ENCODE measurements at regions not wholly inside any gene's neighbourhood (a gene's known extent, or its start where the extent isn't known, plus 50 kb on each side); places are given as distances from the start of the nearest gene placed in this dataset.
"Not testable (repeated sequence)": the region's sequence is repeated elsewhere in the genome, so short reads cannot be mapped to it uniquely, and the experiment has no call there.

DNA sequence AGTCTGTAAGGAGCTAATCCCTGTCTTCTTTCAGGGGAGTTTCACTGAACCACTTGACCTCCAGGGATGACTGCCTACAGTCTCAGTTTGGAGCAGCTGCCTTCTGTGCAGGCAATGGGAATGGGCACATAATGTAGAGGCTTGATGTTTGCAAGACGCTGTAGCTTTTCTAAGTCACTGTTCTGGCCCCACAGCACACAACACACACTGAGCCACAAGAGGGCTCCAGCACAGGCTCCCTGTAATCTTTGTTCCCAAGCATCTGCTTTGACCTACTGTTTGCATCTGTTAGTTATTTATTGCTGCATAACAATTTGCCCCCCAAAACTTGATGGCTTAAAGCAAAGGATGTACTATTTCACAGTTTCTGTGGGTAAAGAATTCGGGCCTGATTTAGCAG is 419.0 kb upstream of the ASIC2 start:
- H3K4me3 Mint-ChIP-seq, result no peak overlapping the region
- no peak for ATAC-seq
- no peak for DNase-seq (ENCODE audit: low spot score)
- H3K36me3 Mint-ChIP-seq, result no peaks in the 10 kb centered on the region
- H3K9me3 Mint-ChIP-seq, result no peaks in the 10 kb centered on the region
- peaks cover 27 to 59% of the 10 kb centered on the region in 2 donors for H3K27me3 Mint-ChIP-seq
- H3K4me1 Mint-ChIP-seq (ENCODE audit: low read depth in 2 of 2), result no peaks in the 10 kb centered on the region
- H3K27ac Mint-ChIP-seq, result no peak overlapping the region

- no peak for DNase-seq (ENCODE audit: low spot score)
- no peaks in the 10 kb centered on the region for H3K9me3 Mint-ChIP-seq
- no peaks in the 10 kb centered on the region for H3K4me1 Mint-ChIP-seq (ENCODE audit: low read depth in 2 of 2)
- no peak for ATAC-seq
- no peak overlapping the region for H3K4me3 Mint-ChIP-seq
- no peaks in the 10 kb centered on the region for H3K36me3 Mint-ChIP-seq
- H3K27ac Mint-ChIP-seq, result no peak overlapping the region
- H3K27me3 Mint-ChIP-seq, result peaks cover 20 to 42% of the 10 kb centered on the region in 2 donors
Measured at GRCh38 chr17:33716957-33717356, 423.9 kb upstream of the ASIC2 start.

DNA sequence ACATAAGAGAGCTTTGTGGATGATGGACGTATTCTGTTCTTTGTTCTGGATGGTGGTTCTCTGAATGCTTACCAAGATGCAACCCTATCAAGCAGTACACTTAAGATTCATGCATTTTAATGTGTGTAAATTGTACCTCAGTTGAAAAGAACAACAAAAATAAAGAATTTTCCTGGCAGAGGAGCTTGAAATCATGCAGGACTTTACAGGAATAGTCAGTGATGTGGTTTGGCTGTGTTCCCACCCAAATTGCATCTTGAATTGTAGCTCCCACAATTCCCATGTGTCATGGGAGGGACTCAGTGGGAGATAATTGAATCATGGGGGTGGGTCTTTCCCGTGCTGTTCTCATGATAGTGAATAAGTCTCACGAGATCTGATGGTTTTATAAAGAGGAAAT is 430.6 kb upstream of the ASIC2 start:
- not testable (repeated sequence) for ATAC-seq; H3K4me1 Mint-ChIP-seq (ENCODE audit: low read depth in 2 of 2); H3K9me3 Mint-ChIP-seq; H3K4me3 Mint-ChIP-seq; DNase-seq (ENCODE audit: low spot score); H3K27ac Mint-ChIP-seq; H3K36me3 Mint-ChIP-seq
- peaks cover 23 to 33% of the 10 kb centered on the region in 2 donors for H3K27me3 Mint-ChIP-seq

- peaks cover 27 to 42% of the 10 kb centered on the region in 2 donors for H3K27me3 Mint-ChIP-seq
- no peaks in the 10 kb centered on the region for H3K9me3 Mint-ChIP-seq
- no peaks in the 10 kb centered on the region for H3K4me1 Mint-ChIP-seq (ENCODE audit: low read depth in 2 of 2)
- no peak overlapping the region for H3K27ac Mint-ChIP-seq
- ATAC-seq (no peak), DNase-seq (ENCODE audit: low spot score) (no peak)
- no peak overlapping the region for H3K4me3 Mint-ChIP-seq
- no peaks in the 10 kb centered on the region for H3K36me3 Mint-ChIP-seq
Measured at GRCh38 chr17:33725675-33726271, 432.7 kb upstream of the ASIC2 start.

GRCh38 chr17:33730131-33730530 is 437.0 kb upstream of the ASIC2 start:
- Mint-ChIP-seq H3K4me1 (ENCODE audit: low read depth in 2 of 2) (no peaks in the 10 kb centered on the region), H3K27ac (no peak overlapping the region), H3K27me3 (peaks cover 33 to 52% of the 10 kb centered on the region in 2 donors), H3K36me3 (no peaks in the 10 kb centered on the region), H3K9me3 (peaks cover 9% of the 10 kb centered on the region), H3K4me3 (no peak overlapping the region)
- no peak for ATAC-seq
- no peak for DNase-seq (ENCODE audit: low spot score)

- DNase-seq (ENCODE audit: low spot score) (no peak), ATAC-seq (no peak)
- Mint-ChIP-seq H3K9me3 (peaks cover 9% of the 10 kb centered on the region), H3K27ac (no peak overlapping the region), H3K36me3 (no peaks in the 10 kb centered on the region), H3K4me1 (ENCODE audit: low read depth in 2 of 2) (no peaks in the 10 kb centered on the region), H3K27me3 (peaks cover 33 to 48% of the 10 kb centered on the region in 2 donors), H3K4me3 (no peak overlapping the region)
Measured at GRCh38 chr17:33732116-33732515, 439.0 kb upstream of the ASIC2 start.

DNA sequence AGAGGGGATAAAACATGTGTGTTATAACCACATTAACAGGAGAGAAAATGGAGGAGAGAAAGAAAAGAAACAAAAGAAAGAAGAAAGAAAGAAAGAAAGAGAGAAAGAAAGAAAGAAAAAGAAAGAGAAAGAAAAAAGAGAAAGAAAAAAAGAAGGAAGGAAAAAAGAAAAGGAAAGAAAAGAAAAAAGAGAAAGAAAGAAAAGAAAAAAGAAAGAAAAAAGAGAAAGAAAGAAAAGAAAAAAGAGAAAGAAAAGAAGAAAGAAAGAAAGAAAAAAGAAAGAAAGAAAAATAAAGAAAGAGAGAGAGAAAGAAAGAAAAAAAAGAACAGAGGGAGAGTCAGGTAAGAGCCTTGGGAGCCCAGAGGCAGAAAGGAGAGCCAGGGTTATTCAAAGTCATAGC is 446.6 kb upstream of the ASIC2 start:
- no peaks in the 10 kb centered on the region for H3K4me1 Mint-ChIP-seq (ENCODE audit: low read depth in 2 of 2)
- DNase-seq (ENCODE audit: low spot score) (no peak), ATAC-seq (no peak)
- H3K27ac Mint-ChIP-seq, result no peak overlapping the region
- H3K36me3 Mint-ChIP-seq, result no peaks in the 10 kb centered on the region
- peaks cover 23 to 46% of the 10 kb centered on the region in 2 donors for H3K27me3 Mint-ChIP-seq
- no peak overlapping the region for H3K4me3 Mint-ChIP-seq
- H3K9me3 Mint-ChIP-seq, result no peaks in the 10 kb centered on the region

DNA sequence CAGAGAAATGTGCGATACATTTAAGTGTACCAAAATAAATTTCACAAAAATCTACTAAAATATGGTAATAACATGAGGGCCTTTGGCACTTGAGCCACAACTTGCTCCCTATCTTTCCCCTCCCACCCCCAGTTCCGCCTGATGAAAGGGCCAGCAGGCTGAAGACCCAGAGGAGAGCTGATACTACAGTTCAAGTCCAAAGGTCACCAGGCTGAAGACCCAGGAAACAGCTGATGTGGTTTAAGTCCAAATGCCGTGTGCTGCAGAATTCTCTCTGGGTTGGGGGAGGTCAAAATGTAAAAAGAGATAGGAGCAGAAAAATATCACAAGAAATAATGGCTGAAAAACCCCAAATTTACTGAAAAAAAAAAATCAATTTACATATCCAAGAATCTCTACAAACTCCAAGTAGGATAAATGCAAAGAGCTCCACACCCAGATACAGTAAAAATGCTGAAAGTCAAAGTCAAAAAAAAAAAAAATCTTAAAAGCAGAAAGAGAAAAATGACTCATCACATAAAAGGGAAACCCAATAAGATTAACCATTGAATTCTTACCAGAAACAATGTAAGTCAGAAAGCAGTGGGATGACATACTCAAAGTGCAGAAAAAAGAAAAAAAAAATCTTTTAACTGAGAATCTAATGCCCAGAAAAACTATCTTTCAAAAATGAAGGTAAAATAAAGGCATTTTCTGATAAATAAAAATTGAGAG is 452.1 kb upstream of the ASIC2 start:
- ATAC-seq (no peak), DNase-seq (ENCODE audit: low spot score) (no peak)
- Mint-ChIP-seq H3K4me3 (no peak overlapping the region), H3K36me3 (no peaks in the 10 kb centered on the region), H3K9me3 (no peaks in the 10 kb centered on the region), H3K27ac (no peak overlapping the region), H3K4me1 (ENCODE audit: low read depth in 2 of 2) (no peaks in the 10 kb centered on the region), H3K27me3 (peaks cover 21 to 43% of the 10 kb centered on the region in 2 donors)

DNA sequence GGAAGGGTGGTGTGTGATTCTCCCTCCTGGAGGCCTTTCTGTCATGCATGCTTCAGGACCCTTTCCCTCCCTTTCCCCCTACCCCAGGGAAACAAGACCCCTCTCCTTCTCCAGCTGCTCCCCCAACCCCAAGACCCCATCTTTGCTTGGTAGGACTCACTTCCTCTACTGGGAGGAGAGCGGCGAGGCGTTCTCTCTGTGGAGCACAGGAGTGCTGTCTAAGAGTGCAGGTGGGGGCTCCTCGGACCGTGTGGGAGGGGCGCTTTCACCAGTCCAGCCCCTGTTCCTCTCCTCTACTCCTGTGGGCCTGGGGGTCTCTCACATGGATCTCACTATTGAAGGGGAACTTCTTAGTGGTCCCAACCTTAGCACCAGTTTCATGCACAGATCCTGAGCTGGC is 456.1 kb upstream of the ASIC2 start:
- H3K4me1 Mint-ChIP-seq (ENCODE audit: low read depth in 2 of 2), result peaks cover 3 to 7% of the 10 kb centered on the region in 2 donors
- no peaks in the 10 kb centered on the region for H3K36me3 Mint-ChIP-seq
- no peak overlapping the region for H3K27ac Mint-ChIP-seq
- H3K9me3 Mint-ChIP-seq, result no peaks in the 10 kb centered on the region
- ATAC-seq, result peak in 1 of 2 donors; percentile 33
- no peak overlapping the region for H3K4me3 Mint-ChIP-seq
- DNase-seq (ENCODE audit: low spot score), result no peak
- peaks cover 35 to 62% of the 10 kb centered on the region in 2 donors for H3K27me3 Mint-ChIP-seq

DNA sequence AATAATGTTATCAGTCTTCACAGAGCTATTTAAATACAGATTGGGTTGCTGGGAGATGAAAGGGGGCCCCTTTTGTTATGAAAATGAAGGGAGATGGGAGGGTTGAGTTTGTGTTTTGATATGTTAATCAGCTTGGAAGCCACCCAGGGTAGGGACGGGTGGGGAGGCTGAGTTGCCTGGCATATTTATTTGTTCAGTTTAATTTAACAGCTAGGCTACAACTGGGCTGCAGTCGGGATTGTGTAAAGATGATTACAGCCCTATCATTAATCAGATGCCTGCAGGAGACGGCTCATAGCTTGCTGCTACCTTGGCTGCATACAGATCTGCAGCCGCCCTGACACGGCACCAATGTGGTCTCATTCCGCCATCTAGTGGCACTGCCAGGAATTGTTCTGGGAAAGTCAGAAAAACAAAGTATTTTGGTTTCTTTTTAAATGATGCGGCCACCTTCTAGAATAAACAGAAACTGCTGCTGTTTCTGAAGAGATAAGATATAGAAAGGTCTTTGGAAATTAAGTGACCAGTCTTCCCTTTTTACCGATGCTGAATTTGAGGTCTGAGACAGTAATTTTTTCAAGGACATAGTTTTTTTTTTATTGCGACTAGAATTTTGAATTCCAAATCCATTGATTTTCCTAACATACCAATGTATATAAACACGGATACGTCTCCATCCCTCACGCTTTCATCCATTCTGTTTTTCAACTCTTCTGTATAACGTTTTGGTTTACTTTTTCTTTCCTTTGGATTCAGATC is 458.0 kb upstream of the ASIC2 start:
- Mint-ChIP-seq H3K27ac (no peak overlapping the region), H3K36me3 (no peaks in the 10 kb centered on the region), H3K27me3 (peaks cover 32 to 63% of the 10 kb centered on the region in 2 donors), H3K4me3 (peak overlapping the region; percentile 25), H3K9me3 (no peaks in the 10 kb centered on the region), H3K4me1 (ENCODE audit: low read depth in 2 of 2) (peaks cover 3 to 7% of the 10 kb centered on the region in 2 donors)
- ATAC-seq, result peak; percentile 46 to 63
- no peak for DNase-seq (ENCODE audit: low spot score)

- no peak for DNase-seq (ENCODE audit: low spot score)
- H3K27ac Mint-ChIP-seq, result no peak overlapping the region
- H3K27me3 Mint-ChIP-seq, result peaks cover 32 to 59% of the 10 kb centered on the region in 2 donors
- peaks cover 3 to 7% of the 10 kb centered on the region in 2 donors for H3K4me1 Mint-ChIP-seq (ENCODE audit: low read depth in 2 of 2)
- peak overlapping the region; percentile 25 for H3K4me3 Mint-ChIP-seq
- no peaks in the 10 kb centered on the region for H3K36me3 Mint-ChIP-seq
- H3K9me3 Mint-ChIP-seq, result no peaks in the 10 kb centered on the region
- ATAC-seq, result no peak
Measured at GRCh38 chr17:33751702-33752065, 458.6 kb upstream of the ASIC2 start.

- peaks cover 31 to 50% of the 10 kb centered on the region in 2 donors for H3K27me3 Mint-ChIP-seq
Measured at GRCh38 chr17:33753452-33753851, 460.4 kb upstream of the ASIC2 start.

GRCh38 chr17:33756021-33756420 is 462.9 kb upstream of the ASIC2 start:
- Mint-ChIP-seq H3K36me3 (no peaks in the 10 kb centered on the region), H3K4me1 (ENCODE audit: low read depth in 2 of 2) (peaks cover 3 to 6% of the 10 kb centered on the region in 2 donors), H3K4me3 (no peak overlapping the region), H3K27me3 (peaks cover 36 to 44% of the 10 kb centered on the region in 2 donors), H3K9me3 (no peaks in the 10 kb centered on the region), H3K27ac (no peak overlapping the region)
- DNase-seq (ENCODE audit: low spot score) (no peak), ATAC-seq (no peak)

More at GRCh38 chr17:33753452-33753851, 460.4 kb upstream of the ASIC2 start:
- Mint-ChIP-seq H3K27ac (no peak overlapping the region), H3K36me3 (no peaks in the 10 kb centered on the region), H3K4me3 (no peak overlapping the region), H3K9me3 (no peaks in the 10 kb centered on the region), H3K4me1 (ENCODE audit: low read depth in 2 of 2) (peaks cover 3 to 7% of the 10 kb centered on the region in 2 donors)
- DNase-seq (ENCODE audit: low spot score) (no peak), ATAC-seq (no peak)

DNA sequence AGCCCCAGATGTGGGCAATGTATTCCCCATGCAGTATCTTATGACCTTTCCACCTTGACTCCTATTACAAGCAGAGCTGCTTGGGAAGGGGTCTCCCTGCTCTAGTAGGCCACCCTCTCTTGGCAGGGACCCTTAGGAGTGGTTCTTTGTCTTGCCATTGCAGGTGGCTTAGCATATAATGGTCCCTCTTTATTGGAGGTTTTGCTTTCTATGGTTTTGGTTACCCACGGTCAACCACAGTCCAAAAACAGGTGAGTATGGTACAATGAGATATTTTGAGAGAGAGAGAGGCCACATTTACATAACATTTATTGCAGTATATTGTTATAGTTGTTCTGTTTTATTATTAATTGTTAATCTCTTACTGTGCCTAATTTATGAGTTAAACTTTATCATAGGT is 472.8 kb upstream of the ASIC2 start:
- H3K4me1 Mint-ChIP-seq (ENCODE audit: low read depth in 2 of 2), result no peaks in the 10 kb centered on the region
- peaks cover 11 to 16% of the 10 kb centered on the region in 2 donors for H3K27me3 Mint-ChIP-seq
- H3K4me3 Mint-ChIP-seq, result no peak overlapping the region
- no peaks in the 10 kb centered on the region for H3K9me3 Mint-ChIP-seq
- DNase-seq (ENCODE audit: low spot score), result no peak
- no peak overlapping the region for H3K27ac Mint-ChIP-seq
- H3K36me3 Mint-ChIP-seq, result no peaks in the 10 kb centered on the region
- ATAC-seq, result no peak
